ENCODE measurements at regions not wholly inside any gene's neighbourhood (a gene's known extent, or its start where the extent isn't known, plus 50 kb on each side); places are given as distances from the start of the nearest gene placed in this dataset.

- Histone ChIP-seq H4K20me1 (ENCODE audit: insufficient read depth, low read length) (no peaks in the 10 kb centered on the region), H3K4me3 (ENCODE audit: insufficient read depth, low read length) (no peak overlapping the region), H3K36me3 (ENCODE audit: insufficient read depth, low read length) (no peaks in the 10 kb centered on the region), H3K9me3 (ENCODE audit: low read depth, low read length) (no peaks in the 10 kb centered on the region), H3K4me1 (ENCODE audit: insufficient read depth, low read length) (no peaks in the 10 kb centered on the region), H2AFZ (ENCODE audit: low read length) (no peak overlapping the region), H3K27ac (ENCODE audit: low read depth, low read length) (no peak overlapping the region), H3K79me2 (ENCODE audit: insufficient read depth, low read length) (no peaks in the 10 kb centered on the region), H3K27me3 (ENCODE audit: insufficient read depth, low read length) (no peaks in the 10 kb centered on the region), H3K4me2 (ENCODE audit: insufficient read depth, low read length) (no peak overlapping the region)
- no peak for TF ChIP-seq CTCF (IDR thresholded peaks at IDR 0.05; ENCODE audit: extremely low read depth, low read depth, low read length)
- DNase-seq (ENCODE audit: insufficient read length, low spot score, missing footprints), result no peak
Measured at GRCh38 chr2:198900141-198900540, 557.6 kb downstream of the SATB2 start.

GRCh38 chr2:198890490-198890889 is 567.2 kb downstream of the SATB2 start:
- no peaks in the 10 kb centered on the region for H3K36me3 ChIP-seq (ENCODE audit: insufficient read depth, low read length)
- no peak for DNase-seq (ENCODE audit: insufficient read length, low spot score, missing footprints)
- H3K27me3 ChIP-seq (ENCODE audit: insufficient read depth, low read length), result no peaks in the 10 kb centered on the region
- no peak overlapping the region for H2AFZ ChIP-seq (ENCODE audit: low read length)
- TF ChIP-seq CTCF (IDR thresholded peaks at IDR 0.05; ENCODE audit: extremely low read depth, low read depth, low read length), result no peak
- H3K4me2 ChIP-seq (ENCODE audit: insufficient read depth, low read length), result no peak overlapping the region
- no peaks in the 10 kb centered on the region for H3K9me3 ChIP-seq (ENCODE audit: low read depth, low read length)
- H3K4me3 ChIP-seq (ENCODE audit: insufficient read depth, low read length), result no peak overlapping the region
- no peaks in the 10 kb centered on the region for H3K79me2 ChIP-seq (ENCODE audit: insufficient read depth, low read length)
- H3K27ac ChIP-seq (ENCODE audit: low read depth, low read length), result no peak overlapping the region
- no peaks in the 10 kb centered on the region for H4K20me1 ChIP-seq (ENCODE audit: insufficient read depth, low read length)
- no peaks in the 10 kb centered on the region for H3K4me1 ChIP-seq (ENCODE audit: insufficient read depth, low read length)

GRCh38 chr2:198883604-198884003 is 574.1 kb downstream of the SATB2 start:
- H3K9me3 ChIP-seq (ENCODE audit: low read depth, low read length), result no peaks in the 10 kb centered on the region

GRCh38 chr2:198880986-198881385 is 576.8 kb downstream of the SATB2 start:
- peaks cover 8% of the 10 kb centered on the region for H3K4me1 ChIP-seq (ENCODE audit: insufficient read depth, low read length)

More at GRCh38 chr2:198883604-198884003, 574.1 kb downstream of the SATB2 start:
- Histone ChIP-seq H3K4me3 (ENCODE audit: insufficient read depth, low read length) (no peak overlapping the region), H3K79me2 (ENCODE audit: insufficient read depth, low read length) (no peaks in the 10 kb centered on the region), H3K4me1 (ENCODE audit: insufficient read depth, low read length) (peaks cover 8% of the 10 kb centered on the region), H3K27ac (ENCODE audit: low read depth, low read length) (no peak overlapping the region), H3K36me3 (ENCODE audit: insufficient read depth, low read length) (no peaks in the 10 kb centered on the region), H2AFZ (ENCODE audit: low read length) (peak overlapping the region; percentile 11), H4K20me1 (ENCODE audit: insufficient read depth, low read length) (no peaks in the 10 kb centered on the region), H3K27me3 (ENCODE audit: insufficient read depth, low read length) (no peaks in the 10 kb centered on the region), H3K4me2 (ENCODE audit: insufficient read depth, low read length) (no peak overlapping the region)
- DNase-seq (ENCODE audit: insufficient read length, low spot score, missing footprints), result no peak
- no peak for TF ChIP-seq CTCF (IDR thresholded peaks at IDR 0.05; ENCODE audit: extremely low read depth, low read depth, low read length)

More at GRCh38 chr2:198880986-198881385, 576.8 kb downstream of the SATB2 start:
- Histone ChIP-seq H3K4me2 (ENCODE audit: insufficient read depth, low read length) (no peak overlapping the region), H4K20me1 (ENCODE audit: insufficient read depth, low read length) (no peaks in the 10 kb centered on the region), H3K27ac (ENCODE audit: low read depth, low read length) (no peak overlapping the region), H3K27me3 (ENCODE audit: insufficient read depth, low read length) (no peaks in the 10 kb centered on the region), H2AFZ (ENCODE audit: low read length) (no peak overlapping the region), H3K4me3 (ENCODE audit: insufficient read depth, low read length) (no peak overlapping the region), H3K9me3 (ENCODE audit: low read depth, low read length) (no peaks in the 10 kb centered on the region), H3K36me3 (ENCODE audit: insufficient read depth, low read length) (no peaks in the 10 kb centered on the region), H3K79me2 (ENCODE audit: insufficient read depth, low read length) (no peaks in the 10 kb centered on the region)
- DNase-seq (ENCODE audit: insufficient read length, low spot score, missing footprints), result no peak
- no peak for TF ChIP-seq CTCF (IDR thresholded peaks at IDR 0.05; ENCODE audit: extremely low read depth, low read depth, low read length)
